GM12878 (cell line): ENCODE measurements at regions not wholly inside any gene's neighbourhood (a gene's known extent, or its start where the extent isn't known, plus 50 kb on each side); places are given as distances from the start of the nearest gene placed in this dataset.
A peak's percentile ranks its signal among the peaks of the same experiment; 100 is the strongest.

ENCODE experiments used
- ATAC-seq: fragments of 200-7000 bp; cut with Tn5 transposase; 3 replicates; pipeline ENCODE4 v1.9.1; 2020; ENCODE audit warnings: mild to moderate bottlenecking, moderate library complexity
- BruUV-seq: library from RNA; stranded (reverse); fragments of 400-500 nt; replicated peaks from 2 replicates; lab custom pipeline; 2021; lab: Mats Ljungman, UMichigan
- CTCF ChIA-PET: fragments of 300-600 bp; sonication (Branson Sonifier 250); formaldehyde crosslinking; extraction: SDS; loops from one replicate; lab custom pipeline; 2021; ENCODE audit warnings: inconsistent platforms; lab: Yijun Ruan, JAX
- POLR2A ChIA-PET: fragments of 350-600 bp; formaldehyde crosslinking; extraction: SDS; loops from one replicate; lab custom pipeline; 2021; ENCODE audit warnings: inconsistent platforms; lab: Charles Lee
- RAD21 ChIA-PET: fragments of 300-600 bp; sonication (Branson Sonifier 250); formaldehyde crosslinking; loops from one replicate; lab custom pipeline; 2023; ENCODE audit warnings: antibody characterized with exemption; ENCODE audit not compliant: unreplicated experiment; lab: Charles Lee
- SMC1A ChIA-PET: fragments of 300-600 bp; sonication (Branson Sonifier 250); formaldehyde crosslinking; loops from one replicate; lab custom pipeline; 2023; ENCODE audit not compliant: unreplicated experiment, uncharacterized antibody; lab: Charles Lee
- DNase-seq: peaks from one replicate; pipeline ENCODE4 v3.0.0-alpha.2; 2011; ENCODE audit warnings: low read depth, low spot score
- FAIRE-seq: peaks from 3 replicates; lab custom pipeline; 2011; peaks lifted over from hg19 to GRCh38; lab: Jason Lieb, UNC
- H2AFZ ChIP-seq: 2 replicates; pipeline ENCODE4 v1.6.0; 2011; ENCODE audit warnings: low read depth, low read length, control low read depth; ENCODE audit not compliant: control insufficient read depth
- H3K27ac ChIP-seq: 2 replicates; pipeline ENCODE4 v1.5.1; 2011; ENCODE audit warnings: control low read depth; ENCODE audit not compliant: control insufficient read depth, insufficient read depth
- H3K27me3 ChIP-seq, 2 experiments: replicated peaks in 1 of 2; 2 replicates each; pipeline versions ENCODE4 v1.6.0 to v1.6.1; 2011; ENCODE audit warnings: low read length in 1 of 2; ENCODE audit not compliant: control insufficient read depth in 2 of 2, insufficient read depth in 2 of 2
- H3K36me3 ChIP-seq, 2 experiments: 2 replicates each; pipeline ENCODE4 v1.5.1; 2011; ENCODE audit warnings: low read length in 1 of 2; ENCODE audit not compliant: control insufficient read depth in 2 of 2, insufficient read depth in 2 of 2
- H3K4me1 ChIP-seq: 2 replicates; pipeline ENCODE4 v1.6.1; 2011; ENCODE audit warnings: mild to moderate bottlenecking, low read length, moderate library complexity, mixed read lengths; ENCODE audit not compliant: control insufficient read depth, insufficient read depth
- H3K4me2 ChIP-seq: 2 replicates; pipeline ENCODE4 v1.6.0; 2011; ENCODE audit warnings: control low read depth; ENCODE audit not compliant: control insufficient read depth, insufficient read depth
- H3K4me3 ChIP-seq: fragments of 200-600 bp; sonication (generic); 2 replicates; pipeline ENCODE4 v1.5.1; 2016
- H3K79me2 ChIP-seq: 2 replicates; pipeline ENCODE4 v1.6.0; 2011; ENCODE audit warnings: low read length; ENCODE audit not compliant: control insufficient read depth, insufficient read depth
- H3K9ac ChIP-seq: 2 replicates; pipeline ENCODE4 v1.8.0; 2011; ENCODE audit warnings: low read length, control low read depth, mixed read lengths; ENCODE audit not compliant: control insufficient read depth, insufficient read depth
- H3K9me3 ChIP-seq: replicated peaks from 3 replicates; pipeline ENCODE4 v1.5.1; 2011; ENCODE audit warnings: mild to moderate bottlenecking, low read length; ENCODE audit not compliant: control insufficient read depth, insufficient read depth
- H4K20me1 ChIP-seq: 2 replicates; pipeline ENCODE4 v1.6.0; 2011; ENCODE audit not compliant: control insufficient read depth, insufficient read depth
- BMI1 ChIP-seq: fragments of 450-650 bp; IDR thresholded peaks from 2 replicates; pipeline ENCODE4 v1.6.1; 2016; ENCODE audit warnings: mild to moderate bottlenecking, moderate library complexity, borderline replicate concordance
- CEBPB ChIP-seq, 2 experiments: fragments of 150-350 bp in 1 of 2; IDR thresholded peaks; 2 replicates each; pipeline ENCODE4 v1.6.1; 2012 to 2014; ENCODE audit warnings: low read depth in 2 of 2, low read length in 2 of 2, borderline replicate concordance in 1 of 2, inconsistent platforms in 1 of 2
- E2F8 ChIP-seq: fragments of 450-650 bp; IDR thresholded peaks from 2 replicates; pipeline ENCODE4 v1.6.1; 2018; ENCODE audit warnings: mild to moderate bottlenecking, low read depth, moderate library complexity; ENCODE audit not compliant: partially characterized antibody
- FOS ChIP-seq: IDR thresholded peaks from 3 replicates; pipeline ENCODE4 v1.6.1; 2011; ENCODE audit warnings: borderline replicate concordance; ENCODE audit not compliant: insufficient read length; ENCODE audit errors: extremely low read depth
- KAT2A ChIP-seq: conservative IDR thresholded peaks from 2 replicates; pipeline ENCODE4 v1.6.1; 2011; ENCODE audit warnings: low read depth, low read length; ENCODE audit not compliant: control insufficient read depth
- REST ChIP-seq: IDR thresholded peaks from 2 replicates; pipeline ENCODE4 v1.6.1; 2012; ENCODE audit warnings: mild to moderate bottlenecking, low read depth, low read length
- SPI1 ChIP-seq: IDR thresholded peaks from 2 replicates; pipeline ENCODE4 v1.6.1; 2011; ENCODE audit warnings: low read depth, mild to moderate bottlenecking, low read length, moderate library complexity, borderline replicate concordance; ENCODE audit not compliant: insufficient read depth
- WRNIP1 ChIP-seq: IDR thresholded peaks from 2 replicates; pipeline ENCODE4 v1.6.1; 2011; ENCODE audit warnings: low read depth, low read length, improper control_type of control experiment, borderline replicate concordance
- WGBS: methylation state at CpG from one replicate; pipeline ENCODE4 v1.1.6; 2016; ENCODE audit warnings: low lambda C conversion rate; ENCODE audit not compliant: insufficient replicate concordance, insufficient coverage; ENCODE audit errors: missing lambda C conversion rate; 5-methylcytosine and 5-hydroxymethylcytosine counted together
- in situ Hi-C: fragments of 300-500 bp; cut with MboI; formaldehyde crosslinking; loops from 9 replicates; pipeline ENCODE4 v1.14.3; 2018; ENCODE audit warnings: mixed read lengths
- intact Hi-C: fragments of 100-400 bp; cut with micrococcal nuclease; formaldehyde crosslinking; loops from one replicate; pipeline ENCODE4 v1.14.2; 2022; ENCODE audit not compliant: unreplicated experiment
- TF ChIP-seq, protein P1 (sequence below): IDR thresholded peaks from 2 replicates; pipeline ENCODE4 v1.6.1; 2012; ENCODE audit warnings: low read depth, low read length, improper control_type of control experiment

DNA sequence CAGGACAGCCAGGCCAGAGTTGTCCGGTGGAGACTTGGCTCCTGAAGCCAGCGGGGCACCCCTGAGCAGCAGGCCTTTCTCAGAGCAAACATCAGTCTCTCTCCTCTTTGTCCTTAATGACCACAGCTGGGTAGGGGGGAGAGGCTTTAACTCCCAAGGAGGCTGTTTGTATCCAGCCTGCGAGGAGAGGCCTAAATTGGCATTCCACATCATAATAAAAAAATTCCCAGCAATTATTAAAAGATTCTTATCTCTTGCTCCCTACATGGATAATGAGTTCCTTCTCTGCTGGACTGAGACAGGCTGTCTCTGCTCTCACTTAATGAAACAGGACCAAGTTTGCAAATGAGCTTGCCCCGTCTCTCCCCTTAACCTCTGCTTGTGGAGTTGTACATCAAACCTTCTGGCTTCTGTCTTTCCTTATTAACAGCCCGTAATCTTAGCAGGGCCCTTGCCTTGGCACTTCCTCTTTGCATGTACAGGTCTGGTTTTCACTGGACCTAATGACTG lies 838.2 kb downstream of the MAFB start:
- ChIA-PET RAD21 (interaction anchor here (2.6 to 5.2 kb wide), 2 partner anchors 21 to 23 kb away, joined by 11 to 38 read pairs; no protein-coding TSS in a partner anchor), SMC1A (interaction anchor here (4.3 to 6.4 kb wide), 2 partner anchors 21 to 23 kb away, joined by 15 to 67 read pairs; no protein-coding TSS in a partner anchor), POLR2A (no interaction called here), CTCF (interaction anchor here (5.7 kb wide), 1 partner anchor 23 kb away, joined by 21 read pairs; no protein-coding TSS in a partner anchor)
- TF ChIP-seq BMI1 (no peak), CEBPB (IDR thresholded peaks at IDR 0.05; ENCODE audit: borderline replicate concordance in 1 of 2, low read depth in 2 of 2, low read length in 2 of 2) (no peak), FOS (no peak), REST (no peak), WRNIP1 (no peak), KAT2A (no peak), E2F8 (no peak), SPI1 (peak; percentile 69; the same call in 1 of the 2 replicates)
- TF ChIP-seq, protein P1, sequence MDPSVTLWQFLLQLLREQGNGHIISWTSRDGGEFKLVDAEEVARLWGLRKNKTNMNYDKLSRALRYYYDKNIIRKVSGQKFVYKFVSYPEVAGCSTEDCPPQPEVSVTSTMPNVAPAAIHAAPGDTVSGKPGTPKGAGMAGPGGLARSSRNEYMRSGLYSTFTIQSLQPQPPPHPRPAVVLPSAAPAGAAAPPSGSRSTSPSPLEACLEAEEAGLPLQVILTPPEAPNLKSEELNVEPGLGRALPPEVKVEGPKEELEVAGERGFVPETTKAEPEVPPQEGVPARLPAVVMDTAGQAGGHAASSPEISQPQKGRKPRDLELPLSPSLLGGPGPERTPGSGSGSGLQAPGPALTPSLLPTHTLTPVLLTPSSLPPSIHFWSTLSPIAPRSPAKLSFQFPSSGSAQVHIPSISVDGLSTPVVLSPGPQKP = no peak
- no peaks in the 10 kb centered on the region for H4K20me1 ChIP-seq
- DNase-seq (no peak), ATAC-seq (peak; percentile 36; the same call in 1 of the 3 replicates), FAIRE-seq (no peak)
- H3K36me3 ChIP-seq = no peaks in the 10 kb centered on the region
- no peaks in the 10 kb centered on the region; the same call in 1 of the 2 replicates for H3K4me1 ChIP-seq
- H3K4me3 ChIP-seq = no peak overlapping the region
- in situ Hi-C loops = no loop called here
- H2AFZ ChIP-seq = peak overlapping the region; percentile 12; the same call in 1 of the 2 replicates
- no peak overlapping the region for H3K27ac ChIP-seq
- H3K79me2 ChIP-seq = no peaks in the 10 kb centered on the region
- 20% methylated on average over 5 of the region's 5 CpGs for WGBS
- BruUV-seq = no TSS peak
- no peak overlapping the region for H3K9ac ChIP-seq
- no peaks in the 10 kb centered on the region for H3K27me3 ChIP-seq
- H3K9me3 ChIP-seq = no peaks in the 10 kb centered on the region
- no peak overlapping the region for H3K4me2 ChIP-seq
- intact Hi-C loops = no loop called here
